Fibroblast of lung (primary cell): ENCODE measurements at regions not wholly inside any gene's neighbourhood (a gene's known extent, or its start where the extent isn't known, plus 50 kb on each side); places are given as distances from the start of the nearest gene placed in this dataset.

Experiments
- DNase-seq, 2 donors: peaks; one replicate each; pipeline versions ENCODE4 v3.0.0 to v3.0.0-alpha.2; 2010; ENCODE audit warnings: low read depth in 2 of 2
- H2AFZ ChIP-seq: 2 replicates; pipeline ENCODE4 v1.5.1; 2012; ENCODE audit warnings: low read length, control low read depth, inconsistent platforms
- H3K27ac ChIP-seq: 2 replicates; pipeline ENCODE4 v1.5.1; 2011; ENCODE audit warnings: low read length, control low read depth; ENCODE audit not compliant: insufficient read depth
- H3K27me3 ChIP-seq: 2 replicates; pipeline ENCODE4 v1.5.1; 2011; ENCODE audit warnings: mild to moderate bottlenecking, low read length; ENCODE audit not compliant: control insufficient read depth, insufficient read depth
- H3K36me3 ChIP-seq: 2 replicates; pipeline ENCODE4 v1.5.1; 2011; ENCODE audit warnings: low read length; ENCODE audit not compliant: control insufficient read depth, insufficient read depth
- H3K4me1 ChIP-seq: 2 replicates; pipeline ENCODE4 v1.5.1; 2011; ENCODE audit warnings: low read length; ENCODE audit not compliant: control insufficient read depth, insufficient read depth; ENCODE audit errors: extremely low read depth
- H3K4me2 ChIP-seq: 2 replicates; pipeline ENCODE4 v1.5.1; 2011; ENCODE audit warnings: low read length, control low read depth; ENCODE audit not compliant: insufficient read depth; ENCODE audit errors: extremely low read depth
- H3K4me3 ChIP-seq, 4 experiments: fragments of 200-600 bp in 1 of 4; sonication (generic) in 1 of 4; replicated peaks in 1 of 4; 2 replicates each; pipeline ENCODE4 v1.5.1; 2011 to 2016; ENCODE audit warnings: low read length in 4 of 4, low read depth in 3 of 4, mild to moderate bottlenecking in 3 of 4, control low read depth in 2 of 4, inconsistent platforms in 1 of 4, mixed read lengths in 1 of 4; ENCODE audit not compliant: insufficient read depth in 1 of 4; ENCODE audit errors: control extremely low read depth in 1 of 4
- H3K79me2 ChIP-seq: 2 replicates; pipeline ENCODE4 v1.5.1; 2012; ENCODE audit warnings: mild to moderate bottlenecking, low read length, inconsistent platforms; ENCODE audit not compliant: control insufficient read depth, insufficient read depth
- H3K9ac ChIP-seq: 2 replicates; pipeline ENCODE4 v1.5.1; 2011; ENCODE audit warnings: mild to moderate bottlenecking, low read length, control low read depth; ENCODE audit not compliant: insufficient read depth
- H3K9me3 ChIP-seq: 2 replicates; pipeline ENCODE4 v1.5.1; 2012; ENCODE audit warnings: low read depth, low read length; ENCODE audit not compliant: control insufficient read depth, insufficient read depth
- H4K20me1 ChIP-seq: 2 replicates; pipeline ENCODE4 v1.5.1; 2011; ENCODE audit warnings: low read length; ENCODE audit not compliant: control insufficient read depth, insufficient read depth; ENCODE audit errors: extremely low read depth
- EZH2 ChIP-seq: IDR thresholded peaks from 2 replicates; pipeline ENCODE4 v1.5.1; 2012; ENCODE audit warnings: low read length, control low read depth, mild to moderate bottlenecking; ENCODE audit errors: missing control alignments
- TF ChIP-seq, protein P1 (sequence below), 2 donors: IDR thresholded peaks in 1 of 2; conservative IDR thresholded peaks in 1 of 2; 1 replicate in 1 of 2; 2 replicates in 1 of 2; pipeline ENCODE4 v1.5.1; 2011 to 2012; ENCODE audit warnings: low read length in 2 of 2, control low read depth in 1 of 2, inconsistent platforms in 1 of 2, low read depth in 1 of 2, mild to moderate bottlenecking in 1 of 2

DNA sequence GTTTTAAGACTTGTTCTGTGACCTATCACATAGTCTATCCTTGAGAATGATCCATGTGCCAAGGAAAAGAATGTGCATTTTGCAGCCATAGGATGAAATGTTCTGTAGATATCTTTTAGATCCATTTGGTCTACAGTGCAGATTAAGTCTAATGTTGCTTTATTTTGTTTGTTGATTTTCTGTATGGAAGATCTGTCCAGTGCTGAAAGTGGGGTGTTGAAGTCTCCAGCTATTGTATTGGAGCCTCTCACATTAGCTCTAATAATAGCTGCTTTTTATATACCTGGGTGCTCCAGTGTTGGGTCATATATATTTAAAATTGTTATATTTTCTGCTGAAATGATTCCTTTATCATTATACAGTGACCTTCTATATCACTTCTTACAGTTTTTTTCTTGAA lies 155.6 kb upstream of the MON1B start:
- TF ChIP-seq, protein P1, sequence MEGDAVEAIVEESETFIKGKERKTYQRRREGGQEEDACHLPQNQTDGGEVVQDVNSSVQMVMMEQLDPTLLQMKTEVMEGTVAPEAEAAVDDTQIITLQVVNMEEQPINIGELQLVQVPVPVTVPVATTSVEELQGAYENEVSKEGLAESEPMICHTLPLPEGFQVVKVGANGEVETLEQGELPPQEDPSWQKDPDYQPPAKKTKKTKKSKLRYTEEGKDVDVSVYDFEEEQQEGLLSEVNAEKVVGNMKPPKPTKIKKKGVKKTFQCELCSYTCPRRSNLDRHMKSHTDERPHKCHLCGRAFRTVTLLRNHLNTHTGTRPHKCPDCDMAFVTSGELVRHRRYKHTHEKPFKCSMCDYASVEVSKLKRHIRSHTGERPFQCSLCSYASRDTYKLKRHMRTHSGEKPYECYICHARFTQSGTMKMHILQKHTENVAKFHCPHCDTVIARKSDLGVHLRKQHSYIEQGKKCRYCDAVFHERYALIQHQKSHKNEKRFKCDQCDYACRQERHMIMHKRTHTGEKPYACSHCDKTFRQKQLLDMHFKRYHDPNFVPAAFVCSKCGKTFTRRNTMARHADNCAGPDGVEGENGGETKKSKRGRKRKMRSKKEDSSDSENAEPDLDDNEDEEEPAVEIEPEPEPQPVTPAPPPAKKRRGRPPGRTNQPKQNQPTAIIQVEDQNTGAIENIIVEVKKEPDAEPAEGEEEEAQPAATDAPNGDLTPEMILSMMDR (conservative IDR thresholded peaks at IDR 0.05 in 1 of 2, IDR thresholded peaks at IDR 0.05 in 1 of 2; ENCODE audit: low read depth in 1 of 2, low read length in 2 of 2): no peak
- TF ChIP-seq EZH2: no peak
- Histone ChIP-seq H3K36me3 (no peaks in the 10 kb centered on the region), H2AFZ (no peak overlapping the region)

DNA sequence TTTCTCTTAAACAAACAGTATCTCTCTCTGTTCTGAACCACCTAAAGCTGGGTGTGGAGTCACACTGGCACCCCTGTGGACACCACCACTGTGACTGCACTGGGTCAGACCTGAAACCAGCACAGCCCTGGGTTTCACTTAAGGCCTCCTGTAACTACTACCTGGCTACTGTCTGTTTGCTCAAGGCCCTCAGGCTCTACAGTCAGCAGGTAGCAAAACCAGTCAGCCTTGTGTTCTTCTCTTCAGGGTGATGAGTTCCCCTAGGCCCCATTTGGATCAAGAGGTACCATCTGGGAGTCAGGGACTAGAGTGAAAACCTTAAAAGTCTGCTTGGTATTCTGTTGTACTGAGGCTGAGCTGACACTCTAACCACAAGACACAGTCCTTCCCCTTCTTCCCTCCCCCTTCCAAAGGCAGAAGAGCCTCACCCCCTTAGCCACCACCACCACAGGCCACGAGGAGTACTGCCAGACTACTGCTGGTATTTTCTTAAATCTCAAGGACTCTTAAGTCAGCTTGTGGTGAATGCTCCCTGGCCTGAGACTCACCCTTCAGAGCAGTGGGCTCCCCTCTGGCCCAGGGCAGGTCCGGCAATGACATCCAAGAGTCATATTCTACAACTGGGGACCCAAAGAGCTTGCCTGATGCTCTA lies 153.2 kb upstream of the MON1B start:
- TF ChIP-seq EZH2: no peak
- TF ChIP-seq, protein P1 (conservative IDR thresholded peaks at IDR 0.05 in 1 of 2, IDR thresholded peaks at IDR 0.05 in 1 of 2; ENCODE audit: low read depth in 1 of 2, low read length in 2 of 2): no peak

More for the DNA sequence above, 155.6 kb upstream of the MON1B start:
- H3K9me3 ChIP-seq: no peaks in the 10 kb centered on the region
- no peak for DNase-seq
- no peaks in the 10 kb centered on the region for H3K4me1 ChIP-seq
- H3K4me2 ChIP-seq: no peak overlapping the region
- no peak overlapping the region for H3K4me3 ChIP-seq
- no peaks in the 10 kb centered on the region for H3K27me3 ChIP-seq
- no peaks in the 10 kb centered on the region for H4K20me1 ChIP-seq
- no peaks in the 10 kb centered on the region for H3K79me2 ChIP-seq
- no peak overlapping the region for H3K27ac ChIP-seq
- H3K9ac ChIP-seq: no peak overlapping the region

DNA sequence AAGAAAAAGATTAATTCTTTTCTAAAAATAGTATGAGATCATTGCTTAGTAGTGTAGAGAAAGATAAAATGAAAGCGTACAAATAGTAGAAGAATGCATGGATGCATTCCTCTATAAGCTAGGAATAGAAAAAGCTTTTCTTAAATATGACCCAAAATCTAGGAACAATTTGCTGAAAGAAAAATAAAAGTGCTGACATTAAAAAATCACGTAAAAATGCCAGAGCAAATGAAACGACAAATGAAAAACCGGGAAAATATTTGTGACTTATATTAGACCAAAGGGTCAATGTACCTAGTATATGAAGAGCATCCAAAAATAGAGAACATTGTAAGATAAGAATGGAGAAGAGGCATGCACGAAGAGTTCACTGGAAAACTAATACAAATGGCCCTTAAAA lies 149.5 kb upstream of the MON1B start:
- H3K4me2 ChIP-seq: no peak overlapping the region
- H3K27me3 ChIP-seq: no peaks in the 10 kb centered on the region
- no peak overlapping the region for H3K4me3 ChIP-seq
- no peaks in the 10 kb centered on the region for H3K36me3 ChIP-seq
- no peak overlapping the region for H3K9ac ChIP-seq
- H3K4me1 ChIP-seq: no peaks in the 10 kb centered on the region
- no peaks in the 10 kb centered on the region for H3K79me2 ChIP-seq
- no peaks in the 10 kb centered on the region for H3K9me3 ChIP-seq
- TF ChIP-seq, protein P1 (conservative IDR thresholded peaks at IDR 0.05 in 1 of 2, IDR thresholded peaks at IDR 0.05 in 1 of 2; ENCODE audit: low read depth in 1 of 2, low read length in 2 of 2): no peak
- TF ChIP-seq EZH2: no peak
- H2AFZ ChIP-seq: no peak overlapping the region
- H4K20me1 ChIP-seq: no peaks in the 10 kb centered on the region
- no peak for DNase-seq
- no peak overlapping the region for H3K27ac ChIP-seq

More for the DNA sequence above, 153.2 kb upstream of the MON1B start:
- H2AFZ ChIP-seq: no peak overlapping the region
- no peak overlapping the region for H3K27ac ChIP-seq
- no peak for DNase-seq
- no peaks in the 10 kb centered on the region for H3K79me2 ChIP-seq
- no peaks in the 10 kb centered on the region for H3K4me1 ChIP-seq
- no peaks in the 10 kb centered on the region for H3K9me3 ChIP-seq
- H4K20me1 ChIP-seq: no peaks in the 10 kb centered on the region
- no peaks in the 10 kb centered on the region for H3K27me3 ChIP-seq
- H3K36me3 ChIP-seq: no peaks in the 10 kb centered on the region
- H3K4me3 ChIP-seq: no peak overlapping the region
- H3K4me2 ChIP-seq: no peak overlapping the region
- no peak overlapping the region for H3K9ac ChIP-seq
